Sigmoid colon (tissue), 4 donors: ENCODE measurements at regions not wholly inside any gene's neighbourhood (a gene's known extent, or its start where the extent isn't known, plus 50 kb on each side); places are given as distances from the start of the nearest gene placed in this dataset.

Experiments
- POLR2AphosphoS5 ChIP-seq, 4 donors: sonication (generic); formaldehyde crosslinking; IDR thresholded peaks; one replicate each; pipeline ENCODE4 v1.6.1; 2017; ENCODE audit warnings: antibody characterized with exemption in 4 of 4
- TF ChIP-seq, protein P1 (sequence below), 4 experiments: fragments of 450-650 bp in 3 of 4; fragments of 200-600 bp in 1 of 4; IDR thresholded peaks; one replicate each; pipeline ENCODE4 v1.5.1; 2016 to 2019; ENCODE audit warnings: antibody characterized with exemption in 4 of 4, mild to moderate bottlenecking in 3 of 4, moderate library complexity in 2 of 4

DNA sequence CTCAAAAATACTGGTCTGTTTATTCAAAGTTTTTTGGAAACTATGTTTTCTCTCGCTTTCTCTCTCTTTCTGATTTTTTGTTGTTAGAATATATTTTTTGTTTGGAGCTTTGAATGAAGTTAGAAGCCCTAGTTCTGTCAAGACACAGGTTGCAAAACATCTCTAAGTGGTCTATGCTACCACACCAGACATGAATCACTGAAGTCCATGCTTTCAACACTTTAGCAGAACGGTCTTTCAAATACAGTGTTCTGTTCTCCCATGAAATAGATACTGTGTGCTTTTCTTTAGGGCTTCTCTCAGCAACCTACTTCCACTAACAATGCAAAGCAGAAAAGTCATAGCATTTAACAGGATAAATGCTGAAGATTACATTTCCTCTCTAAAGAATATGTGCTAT is 392.5 kb downstream of the TMEM167A start:
- TF ChIP-seq, protein P1, sequence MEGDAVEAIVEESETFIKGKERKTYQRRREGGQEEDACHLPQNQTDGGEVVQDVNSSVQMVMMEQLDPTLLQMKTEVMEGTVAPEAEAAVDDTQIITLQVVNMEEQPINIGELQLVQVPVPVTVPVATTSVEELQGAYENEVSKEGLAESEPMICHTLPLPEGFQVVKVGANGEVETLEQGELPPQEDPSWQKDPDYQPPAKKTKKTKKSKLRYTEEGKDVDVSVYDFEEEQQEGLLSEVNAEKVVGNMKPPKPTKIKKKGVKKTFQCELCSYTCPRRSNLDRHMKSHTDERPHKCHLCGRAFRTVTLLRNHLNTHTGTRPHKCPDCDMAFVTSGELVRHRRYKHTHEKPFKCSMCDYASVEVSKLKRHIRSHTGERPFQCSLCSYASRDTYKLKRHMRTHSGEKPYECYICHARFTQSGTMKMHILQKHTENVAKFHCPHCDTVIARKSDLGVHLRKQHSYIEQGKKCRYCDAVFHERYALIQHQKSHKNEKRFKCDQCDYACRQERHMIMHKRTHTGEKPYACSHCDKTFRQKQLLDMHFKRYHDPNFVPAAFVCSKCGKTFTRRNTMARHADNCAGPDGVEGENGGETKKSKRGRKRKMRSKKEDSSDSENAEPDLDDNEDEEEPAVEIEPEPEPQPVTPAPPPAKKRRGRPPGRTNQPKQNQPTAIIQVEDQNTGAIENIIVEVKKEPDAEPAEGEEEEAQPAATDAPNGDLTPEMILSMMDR (IDR thresholded peaks at IDR 0.05): no peak
- no peak for TF ChIP-seq POLR2AphosphoS5 (IDR thresholded peaks at IDR 0.05)
